GM20000 (cell line): ENCODE measurements at regions not wholly inside any gene's neighbourhood (a gene's known extent, or its start where the extent isn't known, plus 50 kb on each side); places are given as distances from the start of the nearest gene placed in this dataset.

ENCODE experiments used
- DNase-seq: peaks from one replicate; pipeline ENCODE4 v3.0.0; 2012; ENCODE audit warnings: low spot score
- CTCF ChIP-seq: IDR thresholded peaks from 2 replicates; pipeline ENCODE4 v1.5.1; 2012; ENCODE audit warnings: mild to moderate bottlenecking, control low read depth; ENCODE audit errors: extremely low read depth, missing control alignments

- no peak for TF ChIP-seq CTCF
- no peak for DNase-seq
Measured at GRCh38 chr3:46083956-46084355, 56.7 kb upstream of the XCR1 start.

- no peak for TF ChIP-seq CTCF
- DNase-seq: no peak
Measured at GRCh38 chr3:46082849-46083248, 55.6 kb upstream of the XCR1 start.

GRCh38 chr3:46082021-46082420 lies 54.7 kb upstream of the XCR1 start:
- no peak for DNase-seq
- TF ChIP-seq CTCF: no peak

- TF ChIP-seq CTCF: no peak
- no peak for DNase-seq
Measured at GRCh38 chr3:46080969-46081345, 53.7 kb upstream of the XCR1 start.

DNA sequence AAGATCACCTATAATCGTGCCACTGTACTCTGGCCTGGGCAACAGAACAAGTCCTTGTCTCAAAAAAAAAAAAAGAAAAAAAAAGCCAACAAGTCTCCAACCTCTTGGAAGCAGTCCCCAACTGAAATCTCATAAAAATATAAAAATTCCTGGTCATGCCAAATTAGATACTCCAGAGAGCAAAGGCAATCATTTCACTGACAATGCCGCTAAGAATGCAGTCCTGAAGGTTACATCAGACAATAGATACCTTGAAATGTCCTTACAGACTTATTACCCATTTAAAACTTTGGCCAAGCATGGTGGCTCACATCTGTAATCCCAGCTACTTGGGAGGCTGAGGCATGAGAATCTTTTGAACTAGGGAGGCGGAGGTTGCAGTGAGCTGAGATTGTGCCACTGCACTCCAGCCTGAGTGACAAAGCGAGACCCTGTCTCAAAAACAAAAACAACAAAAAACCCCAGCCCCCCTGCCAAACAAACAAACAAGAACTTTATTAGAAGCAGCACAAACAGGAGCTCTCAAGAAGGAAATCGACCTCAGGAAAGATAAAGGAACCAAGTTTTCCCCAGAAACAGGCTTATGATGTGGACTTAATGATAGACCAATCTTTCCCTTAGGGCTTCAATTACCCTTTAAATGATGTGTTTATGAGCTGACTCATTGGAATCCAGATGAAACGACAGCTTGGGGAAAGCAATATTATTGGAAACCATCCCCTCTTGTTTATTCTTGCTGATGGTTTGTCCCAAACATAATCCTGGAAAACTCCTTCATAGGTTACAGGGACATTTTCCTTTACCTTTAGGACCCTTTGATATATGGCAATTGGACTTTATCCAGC lies 53.1 kb upstream of the XCR1 start:
- no peak for TF ChIP-seq CTCF
- DNase-seq: no peak

GRCh38 chr3:46078712-46079400 lies 51.6 kb upstream of the XCR1 start:
- peak; percentile 71 for DNase-seq

More at GRCh38 chr3:46078712-46079400, 51.6 kb upstream of the XCR1 start:
- peak; percentile 92 for TF ChIP-seq CTCF
